GM12874 (cell line): ENCODE measurements at regions not wholly inside any gene's neighbourhood (a gene's known extent, or its start where the extent isn't known, plus 50 kb on each side); places are given as distances from the start of the nearest gene placed in this dataset.

ENCODE experiments used
- CTCF ChIP-seq: IDR thresholded peaks from 2 replicates; pipeline ENCODE4 v1.5.1; 2011; ENCODE audit warnings: low read depth, mild to moderate bottlenecking, control low read depth, low read length, moderate library complexity; ENCODE audit not compliant: insufficient read depth

DNA sequence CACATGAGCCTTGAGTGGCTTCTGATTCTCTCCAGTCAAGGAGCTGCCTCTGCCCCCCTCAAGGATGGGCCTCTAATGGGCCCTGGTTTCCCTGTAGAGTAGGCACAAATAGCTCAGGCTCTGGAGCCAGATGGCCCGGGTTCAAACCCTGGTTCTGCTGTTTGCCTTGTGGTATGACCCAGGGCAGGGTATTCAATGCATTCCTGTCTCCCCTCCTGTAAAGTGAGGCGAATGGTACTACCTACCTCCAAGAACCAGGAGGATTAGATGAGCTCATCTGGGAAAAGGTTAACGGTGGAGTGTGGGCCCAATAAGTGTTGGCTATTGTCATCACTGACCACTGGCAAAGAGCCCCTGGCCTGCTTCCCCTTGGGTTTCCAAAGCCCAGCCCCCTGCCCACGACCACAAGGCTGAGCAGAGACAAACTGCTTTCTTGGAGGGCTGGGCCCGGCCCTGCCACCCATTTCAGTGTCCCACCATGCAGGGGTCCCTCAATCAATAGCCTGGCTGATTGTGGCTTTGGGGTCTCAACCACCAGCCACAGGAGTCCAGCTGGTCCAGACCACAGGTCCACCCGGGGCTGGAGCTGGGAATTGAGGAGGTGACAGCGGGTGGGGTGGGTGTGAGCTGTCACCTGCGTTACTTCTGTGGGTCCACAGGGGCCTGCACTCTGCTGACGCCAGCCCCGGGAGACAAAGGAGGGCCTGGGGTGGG is 115.6 kb upstream of the RUNX3 start:
- no peak for TF ChIP-seq CTCF

DNA sequence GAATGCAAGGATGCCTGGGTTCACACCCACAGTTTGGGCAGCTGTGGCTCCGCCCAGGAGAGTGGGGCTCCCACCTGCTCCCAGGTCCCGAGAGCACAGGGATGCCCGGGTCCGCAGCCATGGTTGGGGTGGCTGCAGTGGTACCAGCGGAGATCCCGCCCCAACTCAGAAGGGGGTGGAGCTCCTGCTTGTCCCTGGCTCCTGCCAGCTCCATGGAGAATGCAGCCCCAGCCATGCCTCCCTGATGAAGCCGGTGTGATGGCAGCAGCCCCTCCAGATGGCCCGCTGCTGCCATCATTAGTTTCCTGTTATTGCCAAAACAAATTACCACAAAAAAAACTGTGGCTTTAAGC is 113.1 kb upstream of the RUNX3 start:
- TF ChIP-seq CTCF, result no peak

DNA sequence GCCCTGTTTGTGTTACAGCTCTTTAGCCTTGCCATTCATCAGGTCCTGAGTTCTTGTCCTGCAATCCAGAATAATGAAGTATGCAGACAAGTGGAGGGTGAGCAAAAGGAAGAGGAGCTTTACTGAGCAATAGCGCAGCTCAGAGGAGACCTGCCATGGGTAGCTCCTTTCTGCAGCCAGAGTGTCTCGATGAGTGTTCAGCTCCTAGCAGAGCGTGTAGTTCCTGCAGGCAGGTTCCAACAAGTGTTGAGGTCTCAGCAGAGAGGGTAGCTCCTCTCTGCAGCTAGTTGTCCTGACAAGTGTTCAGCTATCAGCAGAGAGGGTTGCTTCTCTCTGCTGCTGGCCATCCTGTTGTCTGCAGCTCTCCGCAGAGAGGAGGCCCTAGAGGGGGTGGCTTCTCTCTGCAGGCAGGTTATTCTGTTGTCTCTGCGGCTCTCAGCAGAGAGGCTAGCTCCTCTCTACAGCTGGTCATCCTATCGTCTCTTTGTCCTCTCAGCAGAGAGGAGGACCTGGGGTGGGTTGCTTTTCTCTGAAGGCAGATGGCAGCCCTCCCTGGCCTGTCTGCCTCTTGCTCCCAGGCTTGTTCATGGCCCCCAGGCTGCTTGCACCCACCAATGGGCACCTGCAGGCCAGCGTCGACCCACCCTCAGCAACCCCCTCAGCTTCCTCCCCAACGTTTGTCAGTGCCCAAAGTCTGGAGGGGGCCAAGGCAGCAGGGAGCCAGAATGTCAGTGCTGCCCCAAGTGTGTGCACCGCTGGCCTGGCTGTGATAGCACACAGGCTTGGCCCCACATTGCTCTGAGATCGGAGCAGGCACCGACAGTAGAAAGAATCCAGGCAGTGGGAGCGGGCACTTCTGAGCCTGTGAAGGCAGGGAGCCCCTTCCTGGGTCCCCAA is 112.5 kb upstream of the RUNX3 start:
- no peak for TF ChIP-seq CTCF

- TF ChIP-seq CTCF, result no peak
Observed at GRCh38 chr1:25041916-25042315, 111.8 kb upstream of the RUNX3 start.

DNA sequence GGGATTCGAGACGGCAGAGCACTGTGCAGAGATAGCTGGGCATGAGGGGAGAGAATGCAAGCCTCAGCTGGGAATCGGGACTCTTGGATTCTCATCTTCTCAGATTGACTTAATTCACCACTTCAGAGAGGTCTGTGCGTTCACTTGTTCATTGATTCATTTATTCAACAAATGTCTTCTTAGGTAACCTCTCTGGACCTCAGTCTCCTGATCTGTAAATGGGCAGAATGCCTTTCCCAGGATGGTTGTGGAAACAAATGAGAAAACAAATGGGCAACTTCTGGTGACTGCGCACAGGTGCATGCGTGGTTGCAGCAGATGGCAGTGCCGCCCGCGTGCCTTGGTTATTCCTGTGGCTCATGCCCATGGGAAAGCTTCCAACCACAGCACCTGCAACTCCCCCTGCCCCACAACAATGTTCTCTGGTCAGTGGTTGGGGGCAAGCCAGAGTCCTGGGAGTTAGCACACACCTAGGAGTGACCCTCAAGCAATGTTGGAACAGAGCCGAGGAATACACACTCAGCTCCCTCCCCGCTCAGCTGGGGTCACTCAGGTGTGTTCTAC is 110.1 kb upstream of the RUNX3 start:
- no peak for TF ChIP-seq CTCF

GRCh38 chr1:25039229-25039628 is 109.2 kb upstream of the RUNX3 start:
- no peak for TF ChIP-seq CTCF

- no peak for TF ChIP-seq CTCF
Observed at GRCh38 chr1:25038699-25039098, 108.6 kb upstream of the RUNX3 start.
